Neural cell (in vitro differentiated cells): ENCODE measurements at regions not wholly inside any gene's neighbourhood (a gene's known extent, or its start where the extent isn't known, plus 50 kb on each side); places are given as distances from the start of the nearest gene placed in this dataset.

Experiments
- CTCF ChIP-seq: fragments of 450-650 bp; IDR thresholded peaks from 2 replicates; pipeline ENCODE4 v1.5.1; 2014; ENCODE audit warnings: antibody characterized with exemption, mild to moderate bottlenecking, moderate library complexity; ENCODE audit not compliant: poor library complexity, severe bottlenecking
- POLR2AphosphoS5 ChIP-seq: IDR thresholded peaks from 2 replicates; pipeline ENCODE4 v1.6.1; 2012

GRCh38 chr21:39105341-39105765, 77.9 kb downstream of the PSMG1 start:
- TF ChIP-seq CTCF, result no peak
- no peak for TF ChIP-seq POLR2AphosphoS5
